ENCODE measurements at regions not wholly inside any gene's neighbourhood (a gene's known extent, or its start where the extent isn't known, plus 50 kb on each side); places are given as distances from the start of the nearest gene placed in this dataset.

GRCh38 chr20:7308163-7308562 is 540.7 kb downstream of the BMP2 start:
- Histone ChIP-seq H3K4me1 (ENCODE audit: control insufficient read depth, insufficient read depth, low read length) (no peaks in the 10 kb centered on the region), H3K9me3 (ENCODE audit: control insufficient read depth, low read length) (no peaks in the 10 kb centered on the region), H3K9ac (ENCODE audit: extremely low read depth, low read length, poor library complexity, severe bottlenecking) (no peak overlapping the region), H3K27me3 (ENCODE audit: control insufficient read depth, insufficient read depth, low read length, poor library complexity, severe bottlenecking) (no peaks in the 10 kb centered on the region), H3K4me3 (ENCODE audit: low read length) (no peak overlapping the region), H3K36me3 (ENCODE audit: control insufficient read depth, insufficient read depth, low read length) (no peaks in the 10 kb centered on the region), H3K27ac (ENCODE audit: low read depth, low read length) (no peak overlapping the region)
- no peak overlapping the region for H3K27ac Mint-ChIP-seq
- TF ChIP-seq, protein P1, sequence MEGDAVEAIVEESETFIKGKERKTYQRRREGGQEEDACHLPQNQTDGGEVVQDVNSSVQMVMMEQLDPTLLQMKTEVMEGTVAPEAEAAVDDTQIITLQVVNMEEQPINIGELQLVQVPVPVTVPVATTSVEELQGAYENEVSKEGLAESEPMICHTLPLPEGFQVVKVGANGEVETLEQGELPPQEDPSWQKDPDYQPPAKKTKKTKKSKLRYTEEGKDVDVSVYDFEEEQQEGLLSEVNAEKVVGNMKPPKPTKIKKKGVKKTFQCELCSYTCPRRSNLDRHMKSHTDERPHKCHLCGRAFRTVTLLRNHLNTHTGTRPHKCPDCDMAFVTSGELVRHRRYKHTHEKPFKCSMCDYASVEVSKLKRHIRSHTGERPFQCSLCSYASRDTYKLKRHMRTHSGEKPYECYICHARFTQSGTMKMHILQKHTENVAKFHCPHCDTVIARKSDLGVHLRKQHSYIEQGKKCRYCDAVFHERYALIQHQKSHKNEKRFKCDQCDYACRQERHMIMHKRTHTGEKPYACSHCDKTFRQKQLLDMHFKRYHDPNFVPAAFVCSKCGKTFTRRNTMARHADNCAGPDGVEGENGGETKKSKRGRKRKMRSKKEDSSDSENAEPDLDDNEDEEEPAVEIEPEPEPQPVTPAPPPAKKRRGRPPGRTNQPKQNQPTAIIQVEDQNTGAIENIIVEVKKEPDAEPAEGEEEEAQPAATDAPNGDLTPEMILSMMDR (conservative IDR thresholded peaks at IDR 0.05) = no peak
- no peaks in the 10 kb centered on the region for H3K36me3 Mint-ChIP-seq (ENCODE audit: low read depth)
- H3K4me3 Mint-ChIP-seq = no peak overlapping the region
- WGBS, 2 experiments (ENCODE audit: insufficient coverage in 1 of 2, insufficient read length in 1 of 2) = 100% methylated on average over 1 of the region's 3 CpGs; no CpG with 5 or more reads in 1 of the 2 experiments
- H3K4me1 Mint-ChIP-seq = no peaks in the 10 kb centered on the region
- H3K27me3 Mint-ChIP-seq (ENCODE audit: insufficient read depth) = no peaks in the 10 kb centered on the region
- H3K9me3 Mint-ChIP-seq = no peaks in the 10 kb centered on the region
- no peak for DNase-seq

DNA sequence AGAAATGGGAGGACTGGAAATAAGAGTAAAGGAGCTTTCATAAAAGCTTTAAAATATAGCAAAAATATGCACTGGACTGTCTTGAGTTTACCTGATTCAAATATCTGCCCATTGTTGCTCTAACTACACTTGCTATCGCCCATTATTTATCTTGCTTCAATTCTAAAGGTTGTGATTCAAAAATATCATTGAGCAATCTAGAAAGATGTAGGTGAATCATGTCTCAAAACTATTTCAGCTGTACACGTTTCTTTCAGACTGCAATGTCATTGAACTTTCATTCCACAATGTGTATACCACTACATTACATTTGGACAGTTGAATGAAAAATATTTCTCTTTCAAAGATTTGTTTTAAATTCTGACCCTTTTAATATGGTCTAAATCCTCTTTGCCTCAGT is 545.6 kb downstream of the BMP2 start:
- Mint-ChIP-seq H3K36me3 (ENCODE audit: low read depth) (no peaks in the 10 kb centered on the region), H3K4me3 (no peak overlapping the region), H3K27ac (no peak overlapping the region), H3K9me3 (no peaks in the 10 kb centered on the region), H3K4me1 (no peaks in the 10 kb centered on the region), H3K27me3 (ENCODE audit: insufficient read depth) (no peaks in the 10 kb centered on the region)
- H3K27me3 ChIP-seq (ENCODE audit: control insufficient read depth, insufficient read depth, low read length, poor library complexity, severe bottlenecking) = no peaks in the 10 kb centered on the region
- H3K27ac ChIP-seq (ENCODE audit: low read depth, low read length) = no peak overlapping the region
- 97% methylated on average over 2 of the region's 2 CpGs; no CpG with 5 or more reads in 1 of the 2 experiments for WGBS, 2 experiments (ENCODE audit: insufficient coverage in 1 of 2, insufficient read length in 1 of 2)
- TF ChIP-seq, protein P1 (conservative IDR thresholded peaks at IDR 0.05) = no peak
- H3K4me1 ChIP-seq (ENCODE audit: control insufficient read depth, insufficient read depth, low read length) = no peaks in the 10 kb centered on the region
- H3K9me3 ChIP-seq (ENCODE audit: control insufficient read depth, low read length) = no peaks in the 10 kb centered on the region
- DNase-seq = no peak
- no peaks in the 10 kb centered on the region for H3K36me3 ChIP-seq (ENCODE audit: control insufficient read depth, insufficient read depth, low read length)
- no peak overlapping the region for H3K4me3 ChIP-seq (ENCODE audit: low read length)
- no peak overlapping the region for H3K9ac ChIP-seq (ENCODE audit: extremely low read depth, low read length, poor library complexity, severe bottlenecking)

DNA sequence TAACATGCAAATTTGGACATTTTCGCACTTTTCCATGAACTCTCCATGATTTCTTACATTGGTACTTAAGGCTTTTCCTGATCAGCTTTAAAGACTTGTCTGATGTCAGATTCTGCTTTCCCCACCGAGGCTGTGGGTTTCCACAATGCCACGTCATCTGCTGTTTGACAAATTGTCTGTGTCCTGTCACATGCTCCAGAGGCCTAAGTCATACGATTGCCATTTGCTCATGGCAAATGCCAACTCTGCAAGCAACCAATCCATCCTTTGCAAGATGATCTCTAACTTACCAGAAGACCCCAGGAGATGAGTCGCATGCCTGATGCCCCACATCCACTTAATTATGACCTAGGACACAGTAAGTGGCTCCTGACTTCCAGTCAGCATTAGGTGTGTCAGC is 556.5 kb downstream of the BMP2 start:
- peaks cover 4% of the 10 kb centered on the region for H3K9me3 Mint-ChIP-seq
- H3K27ac ChIP-seq (ENCODE audit: low read depth, low read length) = no peak overlapping the region
- H3K9me3 ChIP-seq (ENCODE audit: control insufficient read depth, low read length) = no peaks in the 10 kb centered on the region
- H3K4me1 Mint-ChIP-seq = no peaks in the 10 kb centered on the region
- H3K27ac Mint-ChIP-seq = no peak overlapping the region
- no peaks in the 10 kb centered on the region for H3K27me3 ChIP-seq (ENCODE audit: control insufficient read depth, insufficient read depth, low read length, poor library complexity, severe bottlenecking)
- TF ChIP-seq, protein P1 (conservative IDR thresholded peaks at IDR 0.05) = no peak
- H3K9ac ChIP-seq (ENCODE audit: extremely low read depth, low read length, poor library complexity, severe bottlenecking) = no peak overlapping the region
- no peaks in the 10 kb centered on the region for H3K4me1 ChIP-seq (ENCODE audit: control insufficient read depth, insufficient read depth, low read length)
- no peak overlapping the region for H3K4me3 ChIP-seq (ENCODE audit: low read length)
- H3K36me3 ChIP-seq (ENCODE audit: control insufficient read depth, insufficient read depth, low read length) = no peaks in the 10 kb centered on the region
- WGBS, 2 experiments (ENCODE audit: insufficient coverage in 1 of 2, insufficient read length in 1 of 2) = 89 to 90% methylated on average over 5 of the region's 5 CpGs
- H3K36me3 Mint-ChIP-seq (ENCODE audit: low read depth) = no peaks in the 10 kb centered on the region
- no peaks in the 10 kb centered on the region for H3K27me3 Mint-ChIP-seq (ENCODE audit: insufficient read depth)
- no peak overlapping the region for H3K4me3 Mint-ChIP-seq
- DNase-seq = no peak

Measured in endodermal cell (in vitro differentiated cells).